IPS-11a (cell line): ENCODE measurements at regions not wholly inside any gene's neighbourhood (a gene's known extent, or its start where the extent isn't known, plus 50 kb on each side); places are given as distances from the start of the nearest gene placed in this dataset.
"Not testable (repeated sequence)": the region's sequence is repeated elsewhere in the genome, so short reads cannot be mapped to it uniquely, and the experiment has no call there.

Experiments
- H3K4me3 ChIP-seq: one replicate; pipeline ENCODE4 v1.5.1; 2013; ENCODE audit warnings: low read depth, low read length, control low read depth

- no peak overlapping the region for H3K4me3 ChIP-seq
These were observed 761.1 kb upstream of the CDH10 start for GRCh38 chr5:25405850-25406249.

- no peak overlapping the region for H3K4me3 ChIP-seq
These were observed 755.2 kb upstream of the CDH10 start for GRCh38 chr5:25399878-25400480.

GRCh38 chr5:25393957-25394356, 749.2 kb upstream of the CDH10 start:
- no peak overlapping the region for H3K4me3 ChIP-seq

- no peak overlapping the region for H3K4me3 ChIP-seq
These were observed 748.5 kb upstream of the CDH10 start for GRCh38 chr5:25393256-25393655.

GRCh38 chr5:25387953-25388352, 743.2 kb upstream of the CDH10 start:
- no peak overlapping the region for H3K4me3 ChIP-seq

- no peak overlapping the region for H3K4me3 ChIP-seq
These were observed 718.0 kb upstream of the CDH10 start for GRCh38 chr5:25362799-25363198.

GRCh38 chr5:25358919-25359318, 714.1 kb upstream of the CDH10 start:
- H3K4me3 ChIP-seq = no peak overlapping the region

- H3K4me3 ChIP-seq = no peak overlapping the region
These were observed 712.8 kb upstream of the CDH10 start for GRCh38 chr5:25357605-25358004.

- H3K4me3 ChIP-seq = no peak overlapping the region
These were observed 705.0 kb upstream of the CDH10 start for GRCh38 chr5:25349746-25350145.

GRCh38 chr5:25345240-25345771, 700.5 kb upstream of the CDH10 start:
- no peak overlapping the region for H3K4me3 ChIP-seq

GRCh38 chr5:25339541-25339940, 694.8 kb upstream of the CDH10 start:
- no peak overlapping the region for H3K4me3 ChIP-seq

- no peak overlapping the region for H3K4me3 ChIP-seq
These were observed 689.6 kb upstream of the CDH10 start for GRCh38 chr5:25334350-25334749.

- H3K4me3 ChIP-seq = no peak overlapping the region
These were observed 685.9 kb upstream of the CDH10 start for GRCh38 chr5:25330721-25331120.

- H3K4me3 ChIP-seq = no peak overlapping the region
These were observed 682.4 kb upstream of the CDH10 start for GRCh38 chr5:25327172-25327571.

- no peak overlapping the region for H3K4me3 ChIP-seq
These were observed 657.1 kb upstream of the CDH10 start for GRCh38 chr5:25301836-25302235.

GRCh38 chr5:25295067-25295466, 650.3 kb upstream of the CDH10 start:
- no peak overlapping the region for H3K4me3 ChIP-seq

- H3K4me3 ChIP-seq = not testable (repeated sequence)
These were observed 645.0 kb upstream of the CDH10 start for GRCh38 chr5:25289766-25290165.

GRCh38 chr5:25286319-25286718, 641.5 kb upstream of the CDH10 start:
- H3K4me3 ChIP-seq = no peak overlapping the region

- no peak overlapping the region for H3K4me3 ChIP-seq
These were observed 640.4 kb upstream of the CDH10 start for GRCh38 chr5:25285136-25285535.

- not testable (repeated sequence) for H3K4me3 ChIP-seq
These were observed 618.7 kb upstream of the CDH10 start for GRCh38 chr5:25263507-25263906.

- no peak overlapping the region for H3K4me3 ChIP-seq
These were observed 617.4 kb upstream of the CDH10 start for GRCh38 chr5:25262221-25262620.

- no peak overlapping the region for H3K4me3 ChIP-seq
These were observed 610.4 kb upstream of the CDH10 start for GRCh38 chr5:25255128-25255527.

- no peak overlapping the region for H3K4me3 ChIP-seq
These were observed 597.2 kb upstream of the CDH10 start for GRCh38 chr5:25241981-25242380.
